GM21619 (cell line): ENCODE measurements at regions not wholly inside any gene's neighbourhood (a gene's known extent, or its start where the extent isn't known, plus 50 kb on each side); places are given as distances from the start of the nearest gene placed in this dataset.
"Not testable (repeated sequence)": the region's sequence is repeated elsewhere in the genome, so short reads cannot be mapped to it uniquely, and the experiment has no call there.

Experiments
- ATAC-seq: cut with Tn5 transposase; IDR thresholded peaks from one replicate; pipeline ENCODE4 v1.9.1; 2021; ENCODE audit not compliant: unreplicated experiment

- ATAC-seq, result not testable (repeated sequence)
Observed at GRCh38 chr15:69879963-69880362, 217.8 kb downstream of the TLE3 start.

- no peak for ATAC-seq
Observed at GRCh38 chr15:69880571-69881301, 217.0 kb downstream of the TLE3 start.

GRCh38 chr15:69881302-69881670 lies 216.4 kb downstream of the TLE3 start:
- no peak for ATAC-seq

- peak; percentile 53 for ATAC-seq
Observed at GRCh38 chr15:69881766-69882165, 216.0 kb downstream of the TLE3 start.

- ATAC-seq, result no peak
Observed at GRCh38 chr15:69883306-69883705, 214.4 kb downstream of the TLE3 start.

- no peak for ATAC-seq
Observed at GRCh38 chr15:69885173-69885955, 212.4 kb downstream of the TLE3 start.

GRCh38 chr15:69887009-69887408 lies 210.7 kb downstream of the TLE3 start:
- no peak for ATAC-seq

- no peak for ATAC-seq
Observed at GRCh38 chr15:69887553-69887952, 210.2 kb downstream of the TLE3 start.

GRCh38 chr15:69888406-69888805 lies 209.3 kb downstream of the TLE3 start:
- ATAC-seq, result no peak

- no peak for ATAC-seq
Observed at GRCh38 chr15:69891070-69891536, 206.6 kb downstream of the TLE3 start.

GRCh38 chr15:69891606-69892005 lies 206.1 kb downstream of the TLE3 start:
- ATAC-seq, result no peak

GRCh38 chr15:69892351-69892750 lies 205.4 kb downstream of the TLE3 start:
- no peak for ATAC-seq

GRCh38 chr15:69893086-69893485 lies 204.6 kb downstream of the TLE3 start:
- ATAC-seq, result no peak

- no peak for ATAC-seq
Observed at GRCh38 chr15:69893863-69894262, 203.9 kb downstream of the TLE3 start.

GRCh38 chr15:69895202-69895601 lies 202.5 kb downstream of the TLE3 start:
- ATAC-seq, result no peak

- ATAC-seq, result no peak
Observed at GRCh38 chr15:69896606-69897005, 201.1 kb downstream of the TLE3 start.

- no peak for ATAC-seq
Observed at GRCh38 chr15:69897061-69897460, 200.7 kb downstream of the TLE3 start.

GRCh38 chr15:69897471-69898237 lies 200.1 kb downstream of the TLE3 start:
- ATAC-seq, result no peak

- ATAC-seq, result no peak
Observed at GRCh38 chr15:69898243-69898642, 199.5 kb downstream of the TLE3 start.

- no peak for ATAC-seq
Observed at GRCh38 chr15:69902414-69903062, 195.2 kb downstream of the TLE3 start.
